HG03354 (cell line): ENCODE measurements at regions not wholly inside any gene's neighbourhood (a gene's known extent, or its start where the extent isn't known, plus 50 kb on each side); places are given as distances from the start of the nearest gene placed in this dataset.
A peak's percentile ranks its signal among the peaks of the same experiment; 100 is the strongest.
"Not testable (repeated sequence)": the region's sequence is repeated elsewhere in the genome, so short reads cannot be mapped to it uniquely, and the experiment has no call there.

Source experiments
- ATAC-seq: cut with Tn5 transposase; IDR thresholded peaks from one replicate; pipeline ENCODE4 v1.9.1; 2021; ENCODE audit warnings: mild to moderate bottlenecking; ENCODE audit not compliant: unreplicated experiment, poor library complexity, severe bottlenecking

- no peak for ATAC-seq
Observed at GRCh38 chr11:33974804-33975203, 76.7 kb upstream of the CAPRIN1 start.

- ATAC-seq, result not testable (repeated sequence)
Observed at GRCh38 chr11:33971530-33971929, 79.7 kb upstream of the LMO2 start.

GRCh38 chr11:33970984-33971466 is 79.1 kb upstream of the LMO2 start:
- peak; percentile 53 for ATAC-seq

- ATAC-seq, result no peak
Observed at GRCh38 chr11:33967451-33967850, 75.6 kb upstream of the LMO2 start.

- no peak for ATAC-seq
Observed at GRCh38 chr11:33965032-33965431, 73.2 kb upstream of the LMO2 start.

GRCh38 chr11:33959855-33960400 is 68.1 kb upstream of the LMO2 start:
- ATAC-seq, result no peak

- ATAC-seq, result no peak
Observed at GRCh38 chr11:33957304-33957917, 65.5 kb upstream of the LMO2 start.

GRCh38 chr11:33956611-33957010 is 64.7 kb upstream of the LMO2 start:
- no peak for ATAC-seq

GRCh38 chr11:33953289-33953688 is 61.4 kb upstream of the LMO2 start:
- ATAC-seq, result no peak

- no peak for ATAC-seq
Observed at GRCh38 chr11:33952805-33953204, 60.9 kb upstream of the LMO2 start.

GRCh38 chr11:33949252-33949913 is 57.5 kb upstream of the LMO2 start:
- ATAC-seq, result no peak

- ATAC-seq, result no peak
Observed at GRCh38 chr11:33948494-33948893, 56.6 kb upstream of the LMO2 start.

- ATAC-seq, result not testable (repeated sequence)
Observed at GRCh38 chr11:33947918-33948317, 56.0 kb upstream of the LMO2 start.

GRCh38 chr11:33946930-33947329 is 55.1 kb upstream of the LMO2 start:
- no peak for ATAC-seq

GRCh38 chr11:33945481-33946268 is 53.8 kb upstream of the LMO2 start:
- ATAC-seq, result no peak

- ATAC-seq, result no peak
Observed at GRCh38 chr11:33944693-33945424, 53.0 kb upstream of the LMO2 start.

- no peak for ATAC-seq
Observed at GRCh38 chr11:33944345-33944692, 52.4 kb upstream of the LMO2 start.

GRCh38 chr11:33942954-33943353 is 51.1 kb upstream of the LMO2 start:
- ATAC-seq, result no peak

- no peak for ATAC-seq
Observed at GRCh38 chr11:33941637-33942160, 49.8 kb upstream of the LMO2 start.
